K562 (cell line): ENCODE measurements at regions not wholly inside any gene's neighbourhood (a gene's known extent, or its start where the extent isn't known, plus 50 kb on each side); places are given as distances from the start of the nearest gene placed in this dataset.

Experiments used
- ATAC-seq: fragments of 200-7000 bp; cut with Tn5 transposase; 3 replicates; pipeline ENCODE4 v1.9.1; 2020; ENCODE audit warnings: moderate library complexity
- BruUV-seq: library from RNA; stranded (reverse); fragments of 400-500 nt; replicated peaks from 2 replicates; lab custom pipeline; 2021; lab: Mats Ljungman, UMichigan
- CTCF ChIA-PET: fragments of 300-600 bp; formaldehyde crosslinking; extraction: SDS; loops from one replicate; lab custom pipeline; 2021; ENCODE audit warnings: low intra/inter-chr PET ratio; lab: Yijun Ruan, JAX
- POLR2A ChIA-PET: fragments of 300-600, 350-650 bp; sonication (Branson Sonifier 250); formaldehyde crosslinking; extraction: SDS; loops from one replicate; lab custom pipeline; 2021; ENCODE audit warnings: antibody characterized with exemption, inconsistent platforms; lab: Yijun Ruan, JAX
- DNase-seq, 4 experiments: peaks; one replicate each; pipeline versions ENCODE4 v3.0.0 to v3.0.0-alpha.2; 2011 to 2018; ENCODE audit warnings: low spot score in 3 of 4, mixed read lengths in 3 of 4; ENCODE audit errors: extremely low read depth in 1 of 4
- FAIRE-seq: peaks from 2 replicates; lab custom pipeline; 2011; peaks lifted over from hg19 to GRCh38; lab: Jason Lieb, UNC
- H2AFZ ChIP-seq: 2 replicates; pipeline ENCODE4 v1.6.0; 2011; ENCODE audit warnings: low read depth, low read length, control low read depth, inconsistent platforms
- H3K27ac ChIP-seq: fragments of 200-600 bp; 3 replicates; pipeline ENCODE4 v1.8.0; 2011; ENCODE audit warnings: low read depth, mild to moderate bottlenecking, control low read depth, inconsistent platforms, low read length, moderate library complexity, mixed read lengths; ENCODE audit errors: extremely low read depth
- H3K27me3 ChIP-seq, 2 experiments: fragments of 300-600 bp in 1 of 2; 2 replicates in 1 of 2; 3 replicates in 1 of 2; pipeline versions ENCODE4 v1.6.0 to v1.8.0; 2011; ENCODE audit warnings: inconsistent platforms in 2 of 2, low read length in 2 of 2, mild to moderate bottlenecking in 1 of 2, mixed read lengths in 1 of 2, moderate library complexity in 1 of 2; ENCODE audit not compliant: control insufficient read depth in 2 of 2, insufficient read depth in 2 of 2
- H3K36me3 ChIP-seq: fragments of 300-600 bp; 3 replicates; pipeline ENCODE4 v1.8.0; 2011; ENCODE audit warnings: mild to moderate bottlenecking, low read length, inconsistent platforms; ENCODE audit not compliant: control insufficient read depth, insufficient read depth
- H3K4me1 ChIP-seq, 2 experiments: fragments of 200-600 bp in 1 of 2; replicated peaks in 1 of 2; 2 replicates in 1 of 2; 3 replicates in 1 of 2; pipeline versions ENCODE4 v1.5.1 to v1.8.0; 2011; ENCODE audit warnings: inconsistent platforms in 2 of 2, low read length in 2 of 2, mild to moderate bottlenecking in 1 of 2, mixed read lengths in 1 of 2, moderate library complexity in 1 of 2; ENCODE audit not compliant: control insufficient read depth in 2 of 2, insufficient read depth in 2 of 2
- H3K4me2 ChIP-seq: 2 replicates; pipeline ENCODE4 v1.6.1; 2011; ENCODE audit warnings: low read length, control low read depth, inconsistent platforms, mixed read lengths; ENCODE audit not compliant: insufficient read depth
- H3K4me3 ChIP-seq: fragments of 200-600 bp; sonication (generic), shearing (Covaris generic); 2 replicates; pipeline ENCODE4 v1.5.1; 2016; ENCODE audit warnings: control low read depth, inconsistent platforms
- H3K79me2 ChIP-seq: fragments of 200-600 bp; 3 replicates; pipeline ENCODE4 v1.8.0; 2011; ENCODE audit warnings: low read length, inconsistent platforms; ENCODE audit not compliant: control insufficient read depth, insufficient read depth
- H3K9ac ChIP-seq, 2 experiments: 2 replicates each; pipeline versions ENCODE4 v1.6.0 to v1.6.1; 2011; ENCODE audit warnings: low read depth in 2 of 2, low read length in 2 of 2, control low read depth in 1 of 2, inconsistent platforms in 1 of 2, mild to moderate bottlenecking in 1 of 2, mixed read lengths in 1 of 2; ENCODE audit not compliant: insufficient read depth in 1 of 2
- H3K9me1 ChIP-seq: one replicate; pipeline ENCODE4 v1.6.0; 2011; ENCODE audit warnings: inconsistent platforms, mild to moderate bottlenecking, low read length, moderate library complexity; ENCODE audit not compliant: control insufficient read depth, insufficient read depth
- H3K9me3 ChIP-seq: replicated peaks from 2 replicates; pipeline ENCODE4 v1.5.1; 2011; ENCODE audit warnings: low read depth, low read length, inconsistent platforms; ENCODE audit not compliant: control insufficient read depth, insufficient read depth
- H4K20me1 ChIP-seq: replicated peaks from 2 replicates; pipeline ENCODE4 v1.6.1; 2011; ENCODE audit warnings: low read length, inconsistent platforms, mixed read lengths; ENCODE audit not compliant: control insufficient read depth, insufficient read depth
- EHMT2 ChIP-seq: fragments of 450-650 bp; IDR thresholded peaks from 2 replicates; pipeline ENCODE4 v1.6.1; 2018; ENCODE audit warnings: antibody characterized with exemption
- HNRNPL ChIP-seq: fragments of 200-400 bp; formaldehyde crosslinking; IDR thresholded peaks from 2 replicates; pipeline ENCODE4 v1.6.1; 2017; ENCODE audit warnings: low read depth, mild to moderate bottlenecking, low read length
- NR1H2 ChIP-seq: sonication (generic); formaldehyde crosslinking; IDR thresholded peaks from 2 replicates; pipeline ENCODE4 v1.4.0; 2020; ENCODE audit warnings: mild to moderate bottlenecking, missing genetic modification reagents
- ZNF24 ChIP-seq: fragments of 450-650 bp; IDR thresholded peaks from 2 replicates; pipeline ENCODE4 v1.6.1; 2016
- WGBS: fragments of 100-300 bp; shearing (Covaris generic); methylation state at CpG from one replicate; pipeline ENCODE4 v1.1.6; 2016; ENCODE audit warnings: low coverage, mixed read lengths; ENCODE audit not compliant: insufficient coverage; ENCODE audit errors: missing lambda C conversion rate; 5-methylcytosine and 5-hydroxymethylcytosine counted together
- in situ Hi-C: fragments of 300-500 bp; cut with MboI; formaldehyde crosslinking; loops from 4 replicates; pipeline ENCODE4 v1.15.0; 2018; ENCODE audit warnings: inconsistent platforms, mixed read lengths
- intact Hi-C: fragments of 100-400 bp; cut with micrococcal nuclease; formaldehyde crosslinking; loops from 2 replicates; pipeline ENCODE4 v1.14.2; 2022
- TF ChIP-seq, protein P1 (sequence below), 2 experiments: fragments of 450-650 bp; formaldehyde crosslinking in 1 of 2; IDR thresholded peaks; 2 replicates each; pipeline versions ENCODE4 v1.4.0 to v1.6.1; 2014 to 2020; ENCODE audit warnings: mild to moderate bottlenecking in 2 of 2, borderline replicate concordance in 1 of 2, low read depth in 1 of 2
- TF ChIP-seq, protein P2 (sequence below): fragments of 450-650 bp; formaldehyde crosslinking; IDR thresholded peaks from 2 replicates; pipeline ENCODE4 v1.4.0; 2022; ENCODE audit warnings: mild to moderate bottlenecking, moderate library complexity

DNA sequence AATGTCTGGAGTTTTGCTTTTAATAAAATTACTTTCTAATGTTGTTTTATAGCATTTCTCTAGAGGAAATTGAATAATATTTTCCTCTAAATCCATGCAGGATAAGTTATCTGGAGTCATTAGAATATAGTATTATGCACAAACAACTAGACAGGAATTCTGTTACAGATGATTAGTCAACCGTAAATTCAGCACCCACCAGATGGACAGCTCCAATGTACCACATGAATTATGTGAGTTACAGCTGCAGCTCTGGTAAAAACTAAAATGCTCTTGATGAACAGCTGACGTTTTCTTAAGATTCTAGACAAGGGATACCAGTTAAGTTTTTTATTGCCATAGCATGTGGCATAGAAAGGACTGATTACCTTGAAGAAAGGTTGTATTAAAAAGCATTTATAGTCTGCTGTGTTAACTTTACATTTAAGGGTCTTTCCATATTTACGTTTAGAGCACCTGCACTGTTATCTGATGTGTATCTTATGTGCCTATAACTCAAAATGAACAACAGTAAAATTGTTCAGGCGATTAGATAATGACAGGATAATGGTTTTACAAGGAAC is 321.4 kb upstream of the LRFN5 start:
- Histone ChIP-seq H3K27me3 (no peaks in the 10 kb centered on the region), H3K36me3 (no peaks in the 10 kb centered on the region), H3K9me1 (no peaks in the 10 kb centered on the region), H3K9me3 (no peaks in the 10 kb centered on the region), H3K4me2 (no peak overlapping the region), H3K9ac (no peak overlapping the region), H3K4me1 (no peaks in the 10 kb centered on the region), H3K4me3 (no peak overlapping the region)
- no TSS peak for BruUV-seq
- ATAC-seq, result no peak
- POLR2A ChIA-PET, result no interaction called here
- TF ChIP-seq HNRNPL (no peak), ZNF24 (no peak), EHMT2 (peak; percentile 76), NR1H2 (CRISPR knock-in tag) (no peak)
- TF ChIP-seq, protein P1, sequence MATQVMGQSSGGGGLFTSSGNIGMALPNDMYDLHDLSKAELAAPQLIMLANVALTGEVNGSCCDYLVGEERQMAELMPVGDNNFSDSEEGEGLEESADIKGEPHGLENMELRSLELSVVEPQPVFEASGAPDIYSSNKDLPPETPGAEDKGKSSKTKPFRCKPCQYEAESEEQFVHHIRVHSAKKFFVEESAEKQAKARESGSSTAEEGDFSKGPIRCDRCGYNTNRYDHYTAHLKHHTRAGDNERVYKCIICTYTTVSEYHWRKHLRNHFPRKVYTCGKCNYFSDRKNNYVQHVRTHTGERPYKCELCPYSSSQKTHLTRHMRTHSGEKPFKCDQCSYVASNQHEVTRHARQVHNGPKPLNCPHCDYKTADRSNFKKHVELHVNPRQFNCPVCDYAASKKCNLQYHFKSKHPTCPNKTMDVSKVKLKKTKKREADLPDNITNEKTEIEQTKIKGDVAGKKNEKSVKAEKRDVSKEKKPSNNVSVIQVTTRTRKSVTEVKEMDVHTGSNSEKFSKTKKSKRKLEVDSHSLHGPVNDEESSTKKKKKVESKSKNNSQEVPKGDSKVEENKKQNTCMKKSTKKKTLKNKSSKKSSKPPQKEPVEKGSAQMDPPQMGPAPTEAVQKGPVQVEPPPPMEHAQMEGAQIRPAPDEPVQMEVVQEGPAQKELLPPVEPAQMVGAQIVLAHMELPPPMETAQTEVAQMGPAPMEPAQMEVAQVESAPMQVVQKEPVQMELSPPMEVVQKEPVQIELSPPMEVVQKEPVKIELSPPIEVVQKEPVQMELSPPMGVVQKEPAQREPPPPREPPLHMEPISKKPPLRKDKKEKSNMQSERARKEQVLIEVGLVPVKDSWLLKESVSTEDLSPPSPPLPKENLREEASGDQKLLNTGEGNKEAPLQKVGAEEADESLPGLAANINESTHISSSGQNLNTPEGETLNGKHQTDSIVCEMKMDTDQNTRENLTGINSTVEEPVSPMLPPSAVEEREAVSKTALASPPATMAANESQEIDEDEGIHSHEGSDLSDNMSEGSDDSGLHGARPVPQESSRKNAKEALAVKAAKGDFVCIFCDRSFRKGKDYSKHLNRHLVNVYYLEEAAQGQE (IDR thresholded peaks at IDR 0.05; ENCODE audit: borderline replicate concordance), result peak; percentile 91
- TF ChIP-seq, protein P1 (CRISPR knock-in tag; IDR thresholded peaks at IDR 0.05; ENCODE audit: low read depth), result 0 out of 2 replicates have a peak, but pooled peaks have one; percentile 50
- TF ChIP-seq, protein P2, sequence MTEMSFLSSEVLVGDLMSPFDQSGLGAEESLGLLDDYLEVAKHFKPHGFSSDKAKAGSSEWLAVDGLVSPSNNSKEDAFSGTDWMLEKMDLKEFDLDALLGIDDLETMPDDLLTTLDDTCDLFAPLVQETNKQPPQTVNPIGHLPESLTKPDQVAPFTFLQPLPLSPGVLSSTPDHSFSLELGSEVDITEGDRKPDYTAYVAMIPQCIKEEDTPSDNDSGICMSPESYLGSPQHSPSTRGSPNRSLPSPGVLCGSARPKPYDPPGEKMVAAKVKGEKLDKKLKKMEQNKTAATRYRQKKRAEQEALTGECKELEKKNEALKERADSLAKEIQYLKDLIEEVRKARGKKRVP (CRISPR knock-in tag), result no peak
- TF ChIP-seq, all 486 proteins: peak for 2
- no peak overlapping the region for H3K27ac ChIP-seq
- H3K79me2 ChIP-seq, result no peaks in the 10 kb centered on the region
- H2AFZ ChIP-seq, result no peak overlapping the region
- CTCF ChIA-PET, result no interaction called here
- H4K20me1 ChIP-seq, result no peaks in the 10 kb centered on the region
- 3% methylated on average over 4 of the region's 4 CpGs for WGBS
- intact Hi-C loops (no loop called here), in situ Hi-C loops (no loop called here)
- FAIRE-seq (no peak), DNase-seq (peak in 1 of 4 experiments; percentile 16)
